OCI-LY1 (cell line): ENCODE measurements at regions not wholly inside any gene's neighbourhood (a gene's known extent, or its start where the extent isn't known, plus 50 kb on each side); places are given as distances from the start of the nearest gene placed in this dataset.

Experiments used
- H2AFZ ChIP-seq: fragments of 200-600 bp; sonication (generic), shearing (Covaris generic); 2 replicates; pipeline ENCODE4 v1.6.0; 2014; ENCODE audit warnings: antibody characterized with exemption, mild to moderate bottlenecking, low read length
- H3F3A ChIP-seq: fragments of 200-600 bp; sonication (generic), shearing (Covaris generic); 2 replicates; pipeline ENCODE4 v1.6.0; 2014; ENCODE audit warnings: mild to moderate bottlenecking, antibody characterized with exemption, low read length, moderate library complexity; ENCODE audit not compliant: insufficient read depth
- H3K27ac ChIP-seq: fragments of 200-600 bp; sonication (generic); 2 replicates; pipeline ENCODE4 v1.5.1; 2014; ENCODE audit warnings: low read length, mixed run types, mild to moderate bottlenecking, low read depth; ENCODE audit not compliant: poor library complexity, severe bottlenecking
- H3K27me3 ChIP-seq: fragments of 200-600 bp; sonication (generic); 2 replicates; pipeline ENCODE4 v1.6.0; 2014; ENCODE audit warnings: antibody characterized with exemption, mild to moderate bottlenecking, low read length, moderate library complexity; ENCODE audit not compliant: insufficient read depth
- H3K36me3 ChIP-seq: fragments of 200-600 bp; sonication (generic); 2 replicates; pipeline ENCODE4 v1.6.1; 2014; ENCODE audit warnings: mild to moderate bottlenecking, antibody characterized with exemption, low read length, moderate library complexity, mixed read lengths; ENCODE audit not compliant: insufficient read depth
- H3K4me1 ChIP-seq: fragments of 200-600 bp; sonication (generic); 2 replicates; pipeline ENCODE4 v1.5.1; 2014; ENCODE audit warnings: mild to moderate bottlenecking, low read length, moderate library complexity; ENCODE audit not compliant: insufficient read depth, severe bottlenecking
- H3K4me2 ChIP-seq: fragments of 200-600 bp; sonication (generic), shearing (Covaris generic); 2 replicates; pipeline ENCODE4 v1.6.1; 2014; ENCODE audit warnings: low read length
- H3K4me3 ChIP-seq: fragments of 200-600 bp; sonication (generic); 2 replicates; pipeline ENCODE4 v1.5.1; 2014; ENCODE audit warnings: low read length, low read depth, mild to moderate bottlenecking, mixed read lengths; ENCODE audit not compliant: poor library complexity, severe bottlenecking
- H3K79me2 ChIP-seq: fragments of 200-600 bp; shearing (Covaris generic); 2 replicates; pipeline ENCODE4 v1.6.1; 2016; ENCODE audit warnings: mixed run types, low read length, mixed read lengths; ENCODE audit not compliant: insufficient read depth
- H3K9ac ChIP-seq: fragments of 200-600 bp; sonication (generic), shearing (Covaris generic); 2 replicates; pipeline ENCODE4 v1.6.1; 2014; ENCODE audit warnings: mild to moderate bottlenecking, low read length, mixed read lengths
- H3K9me2 ChIP-seq: fragments of 200-600 bp; sonication (generic), shearing (Covaris generic); 2 replicates; pipeline ENCODE4 v1.6.1; 2014; ENCODE audit warnings: low read depth, mild to moderate bottlenecking, low read length, mixed read lengths
- H3K9me3 ChIP-seq: fragments of 200-600 bp; shearing (Covaris generic); 2 replicates; pipeline ENCODE4 v1.6.1; 2014; ENCODE audit warnings: low read length, mixed read lengths
- H4K20me1 ChIP-seq: fragments of 200-600 bp; sonication (generic), shearing (Covaris generic); 2 replicates; pipeline ENCODE4 v1.6.0; 2016; ENCODE audit warnings: mild to moderate bottlenecking, low read length; ENCODE audit not compliant: insufficient read depth
- CTCF ChIP-seq: fragments of 200-600 bp; sonication (generic), shearing (Covaris generic); IDR thresholded peaks from 2 replicates; pipeline ENCODE4 v1.5.1; 2017; ENCODE audit warnings: mild to moderate bottlenecking, antibody characterized with exemption, low read length, moderate library complexity, mixed read lengths
- EZH2 ChIP-seq: fragments of 200-600 bp; sonication (generic), shearing (Covaris generic); IDR thresholded peaks from 2 replicates; pipeline ENCODE4 v1.8.0; 2017; ENCODE audit warnings: borderline replicate concordance, mixed run types, mild to moderate bottlenecking, antibody characterized with exemption, low read length, moderate library complexity, mixed read lengths

DNA sequence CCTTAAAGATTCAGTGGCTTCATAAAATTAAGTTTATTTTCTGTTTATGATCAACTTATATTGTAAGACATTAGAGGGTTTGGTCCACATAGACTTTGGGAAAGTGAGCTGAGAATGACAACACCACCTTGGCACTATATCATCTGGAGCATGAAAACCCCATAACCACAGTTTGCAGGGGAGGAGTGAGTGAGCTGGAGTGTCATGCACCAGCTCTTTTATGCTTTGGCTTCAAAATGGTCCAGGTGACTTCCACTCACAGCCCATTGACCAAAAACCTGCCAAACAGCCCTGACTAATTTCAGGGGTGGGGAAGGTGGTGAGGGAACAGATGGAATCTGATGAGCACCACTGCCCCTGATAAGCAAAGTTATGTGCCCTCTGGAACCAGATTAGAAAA is 295.8 kb downstream of the DMRTA1 start:
- Histone ChIP-seq H3K27ac (no peak overlapping the region), H3K4me3 (no peak overlapping the region), H3F3A (no peaks in the 10 kb centered on the region), H3K9me3 (no peaks in the 10 kb centered on the region), H3K79me2 (no peaks in the 10 kb centered on the region), H3K36me3 (no peaks in the 10 kb centered on the region), H3K4me1 (no peaks in the 10 kb centered on the region), H3K9ac (no peak overlapping the region), H3K4me2 (no peak overlapping the region), H3K9me2 (no peaks in the 10 kb centered on the region), H2AFZ (no peak overlapping the region), H4K20me1 (no peaks in the 10 kb centered on the region), H3K27me3 (no peaks in the 10 kb centered on the region)
- TF ChIP-seq CTCF = no peak
- TF ChIP-seq EZH2 = no peak

GRCh38 chr9:22773501-22774220 is 327.0 kb downstream of the DMRTA1 start:
- H2AFZ ChIP-seq = no peak overlapping the region
- H3K9me2 ChIP-seq = no peaks in the 10 kb centered on the region
- no peak overlapping the region for H3K9ac ChIP-seq
- H4K20me1 ChIP-seq = no peaks in the 10 kb centered on the region
- no peaks in the 10 kb centered on the region for H3K36me3 ChIP-seq
- H3K4me3 ChIP-seq = no peak overlapping the region
- TF ChIP-seq CTCF (no peak), EZH2 (no peak)
- H3K27ac ChIP-seq = no peak overlapping the region
- no peaks in the 10 kb centered on the region for H3F3A ChIP-seq
- H3K4me1 ChIP-seq = no peaks in the 10 kb centered on the region
- H3K27me3 ChIP-seq = no peaks in the 10 kb centered on the region
- no peaks in the 10 kb centered on the region for H3K9me3 ChIP-seq
- H3K4me2 ChIP-seq = no peak overlapping the region
- H3K79me2 ChIP-seq = no peaks in the 10 kb centered on the region

DNA sequence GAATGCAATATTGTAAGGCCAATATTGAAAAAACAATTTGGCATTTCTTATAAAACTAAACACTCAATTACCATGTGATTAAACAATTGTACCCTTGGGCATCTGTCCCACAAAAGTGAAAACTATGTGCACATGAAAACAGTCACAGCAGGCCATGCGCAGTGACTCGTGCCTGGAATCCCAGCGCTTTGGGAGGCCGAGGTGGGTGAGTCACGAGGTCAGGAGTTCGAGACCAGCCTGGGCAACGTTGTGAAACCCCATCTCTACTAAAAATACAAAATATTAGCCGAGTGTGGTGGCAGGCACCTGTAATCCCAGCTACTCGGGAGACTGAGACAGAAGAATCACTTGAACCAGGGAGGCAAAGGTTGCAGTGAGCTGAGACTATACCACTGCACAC is 343.7 kb downstream of the DMRTA1 start:
- Histone ChIP-seq H3K4me2 (no peak overlapping the region), H3K9ac (no peak overlapping the region), H3K9me2 (no peaks in the 10 kb centered on the region), H3K27me3 (no peaks in the 10 kb centered on the region), H3F3A (no peaks in the 10 kb centered on the region), H2AFZ (no peak overlapping the region), H3K4me1 (no peaks in the 10 kb centered on the region), H3K27ac (no peak overlapping the region), H4K20me1 (no peaks in the 10 kb centered on the region), H3K36me3 (no peaks in the 10 kb centered on the region), H3K79me2 (no peaks in the 10 kb centered on the region), H3K4me3 (no peak overlapping the region), H3K9me3 (no peaks in the 10 kb centered on the region)
- TF ChIP-seq EZH2 (no peak), CTCF (no peak)
